ENCODE measurements at regions not wholly inside any gene's neighbourhood (a gene's known extent, or its start where the extent isn't known, plus 50 kb on each side); places are given as distances from the start of the nearest gene placed in this dataset.

GRCh38 chr5:145236983-145237382 is 598.2 kb downstream of the PRELID2 start:
- POLR2A ChIA-PET: no interaction called here
- H3K9ac ChIP-seq (ENCODE audit: insufficient read depth in 1 of 2, low read depth in 2 of 2, low read length in 2 of 2): no peak overlapping the region
- no peaks in the 10 kb centered on the region for H3K36me3 ChIP-seq (ENCODE audit: control insufficient read depth, insufficient read depth, low read length)
- H3K27ac ChIP-seq (ENCODE audit: extremely low read depth, low read depth, low read length): no peak overlapping the region
- no peak for FAIRE-seq
- H3K4me3 ChIP-seq: no peak overlapping the region
- H3K4me2 ChIP-seq (ENCODE audit: insufficient read depth, low read length): no peak overlapping the region
- no peaks in the 10 kb centered on the region for H3K27me3 ChIP-seq (ENCODE audit: control insufficient read depth in 2 of 2, insufficient read depth in 2 of 2, low read length in 2 of 2)
- BruUV-seq (replicated peaks): no TSS peak
- H3K79me2 ChIP-seq (ENCODE audit: control insufficient read depth, insufficient read depth, low read length): no peaks in the 10 kb centered on the region
- no peaks in the 10 kb centered on the region; the same call in 1 of the 2 replicates for H3K9me3 ChIP-seq (replicated peaks; ENCODE audit: control insufficient read depth, insufficient read depth, low read depth, low read length)
- ATAC-seq: no peak
- no peaks in the 10 kb centered on the region for H4K20me1 ChIP-seq (replicated peaks; ENCODE audit: control insufficient read depth, insufficient read depth, low read length)
- no peaks in the 10 kb centered on the region for H3K9me1 ChIP-seq (ENCODE audit: control insufficient read depth, insufficient read depth, low read length)
- in situ Hi-C loops (cut with MboI): no loop called here
- intact Hi-C loops (cut with micrococcal nuclease): loop anchor here (10.0 kb wide), 1 partner anchor 1032 kb away; no protein-coding TSS in a partner anchor
- CTCF ChIA-PET (ENCODE audit: low intra/inter-chr PET ratio): no interaction called here
- H2AFZ ChIP-seq (ENCODE audit: low read depth, low read length): no peak overlapping the region
- H3K4me1 ChIP-seq (replicated peaks in 1 of 2; ENCODE audit: control insufficient read depth in 2 of 2, insufficient read depth in 2 of 2, low read length in 2 of 2): no peaks in the 10 kb centered on the region
- no peak for DNase-seq (ENCODE audit: extremely low read depth in 1 of 4, low spot score in 3 of 4)
- TF ChIP-seq RREB1 (CRISPR knock-in tag; IDR thresholded peaks at IDR 0.05) (no peak), SPI1 (IDR thresholded peaks at IDR 0.05; ENCODE audit: borderline replicate concordance, low read depth, low read length) (no peak), ZNF561 (CRISPR knock-in tag; conservative IDR thresholded peaks at IDR 0.05) (no peak), KLF1 (tag; IDR thresholded peaks at IDR 0.05) (no peak), HMG20A (CRISPR knock-in tag; conservative IDR thresholded peaks at IDR 0.05) (no peak), ZNF124 (CRISPR knock-in tag; IDR thresholded peaks at IDR 0.05) (no peak), TAF1 (IDR thresholded peaks at IDR 0.05; ENCODE audit: control insufficient read depth, extremely low read depth, insufficient read depth, low read length, severe bottlenecking) (no peak), NELFE (IDR thresholded peaks at IDR 0.05; ENCODE audit: insufficient read depth, insufficient read length) (no peak)
- TF ChIP-seq, protein P1, sequence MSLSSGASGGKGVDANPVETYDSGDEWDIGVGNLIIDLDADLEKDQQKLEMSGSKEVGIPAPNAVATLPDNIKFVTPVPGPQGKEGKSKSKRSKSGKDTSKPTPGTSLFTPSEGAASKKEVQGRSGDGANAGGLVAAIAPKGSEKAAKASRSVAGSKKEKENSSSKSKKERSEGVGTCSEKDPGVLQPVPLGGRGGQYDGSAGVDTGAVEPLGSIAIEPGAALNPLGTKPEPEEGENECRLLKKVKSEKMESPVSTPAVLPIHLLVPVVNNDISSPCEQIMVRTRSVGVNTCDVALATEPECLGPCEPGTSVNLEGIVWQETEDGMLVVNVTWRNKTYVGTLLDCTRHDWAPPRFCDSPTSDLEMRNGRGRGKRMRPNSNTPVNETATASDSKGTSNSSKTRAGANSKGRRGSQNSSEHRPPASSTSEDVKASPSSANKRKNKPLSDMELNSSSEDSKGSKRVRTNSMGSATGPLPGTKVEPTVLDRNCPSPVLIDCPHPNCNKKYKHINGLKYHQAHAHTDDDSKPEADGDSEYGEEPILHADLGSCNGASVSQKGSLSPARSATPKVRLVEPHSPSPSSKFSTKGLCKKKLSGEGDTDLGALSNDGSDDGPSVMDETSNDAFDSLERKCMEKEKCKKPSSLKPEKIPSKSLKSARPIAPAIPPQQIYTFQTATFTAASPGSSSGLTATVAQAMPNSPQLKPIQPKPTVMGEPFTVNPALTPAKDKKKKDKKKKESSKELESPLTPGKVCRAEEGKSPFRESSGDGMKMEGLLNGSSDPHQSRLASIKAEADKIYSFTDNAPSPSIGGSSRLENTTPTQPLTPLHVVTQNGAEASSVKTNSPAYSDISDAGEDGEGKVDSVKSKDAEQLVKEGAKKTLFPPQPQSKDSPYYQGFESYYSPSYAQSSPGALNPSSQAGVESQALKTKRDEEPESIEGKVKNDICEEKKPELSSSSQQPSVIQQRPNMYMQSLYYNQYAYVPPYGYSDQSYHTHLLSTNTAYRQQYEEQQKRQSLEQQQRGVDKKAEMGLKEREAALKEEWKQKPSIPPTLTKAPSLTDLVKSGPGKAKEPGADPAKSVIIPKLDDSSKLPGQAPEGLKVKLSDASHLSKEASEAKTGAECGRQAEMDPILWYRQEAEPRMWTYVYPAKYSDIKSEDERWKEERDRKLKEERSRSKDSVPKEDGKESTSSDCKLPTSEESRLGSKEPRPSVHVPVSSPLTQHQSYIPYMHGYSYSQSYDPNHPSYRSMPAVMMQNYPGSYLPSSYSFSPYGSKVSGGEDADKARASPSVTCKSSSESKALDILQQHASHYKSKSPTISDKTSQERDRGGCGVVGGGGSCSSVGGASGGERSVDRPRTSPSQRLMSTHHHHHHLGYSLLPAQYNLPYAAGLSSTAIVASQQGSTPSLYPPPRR (CRISPR knock-in tag; IDR thresholded peaks at IDR 0.05; ENCODE audit: borderline replicate concordance): no peak
- TF ChIP-seq, protein P2, sequence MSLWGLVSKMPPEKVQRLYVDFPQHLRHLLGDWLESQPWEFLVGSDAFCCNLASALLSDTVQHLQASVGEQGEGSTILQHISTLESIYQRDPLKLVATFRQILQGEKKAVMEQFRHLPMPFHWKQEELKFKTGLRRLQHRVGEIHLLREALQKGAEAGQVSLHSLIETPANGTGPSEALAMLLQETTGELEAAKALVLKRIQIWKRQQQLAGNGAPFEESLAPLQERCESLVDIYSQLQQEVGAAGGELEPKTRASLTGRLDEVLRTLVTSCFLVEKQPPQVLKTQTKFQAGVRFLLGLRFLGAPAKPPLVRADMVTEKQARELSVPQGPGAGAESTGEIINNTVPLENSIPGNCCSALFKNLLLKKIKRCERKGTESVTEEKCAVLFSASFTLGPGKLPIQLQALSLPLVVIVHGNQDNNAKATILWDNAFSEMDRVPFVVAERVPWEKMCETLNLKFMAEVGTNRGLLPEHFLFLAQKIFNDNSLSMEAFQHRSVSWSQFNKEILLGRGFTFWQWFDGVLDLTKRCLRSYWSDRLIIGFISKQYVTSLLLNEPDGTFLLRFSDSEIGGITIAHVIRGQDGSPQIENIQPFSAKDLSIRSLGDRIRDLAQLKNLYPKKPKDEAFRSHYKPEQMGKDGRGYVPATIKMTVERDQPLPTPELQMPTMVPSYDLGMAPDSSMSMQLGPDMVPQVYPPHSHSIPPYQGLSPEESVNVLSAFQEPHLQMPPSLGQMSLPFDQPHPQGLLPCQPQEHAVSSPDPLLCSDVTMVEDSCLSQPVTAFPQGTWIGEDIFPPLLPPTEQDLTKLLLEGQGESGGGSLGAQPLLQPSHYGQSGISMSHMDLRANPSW (CRISPR knock-in tag; IDR thresholded peaks at IDR 0.05): no peak

Measured in K562 (cell line).